IMR-90 (cell line): ENCODE measurements at regions not wholly inside any gene's neighbourhood (a gene's known extent, or its start where the extent isn't known, plus 50 kb on each side); places are given as distances from the start of the nearest gene placed in this dataset.
A peak's percentile ranks its signal among the peaks of the same experiment; 100 is the strongest.

ENCODE experiments used
- ATAC-seq: fragments of 200-7000 bp; cut with Tn5 transposase; 2 replicates; pipeline ENCODE4 v1.9.1; 2020; ENCODE audit warnings: low read depth, mild to moderate bottlenecking, moderate library complexity
- BruUV-seq: library from RNA; stranded (reverse); fragments of 400-500 nt; replicated peaks from 2 replicates; lab custom pipeline; 2021; lab: Mats Ljungman, UMichigan
- CTCF ChIA-PET: fragments of 300-600 bp; formaldehyde crosslinking; extraction: SDS; loops from one replicate; lab custom pipeline; 2021; ENCODE audit warnings: antibody characterized with exemption; lab: Yijun Ruan, JAX
- POLR2A ChIA-PET: fragments of 300-600 bp; sonication (Branson Sonifier 250); formaldehyde crosslinking; loops from one replicate; lab custom pipeline; 2022; ENCODE audit warnings: antibody characterized with exemption; ENCODE audit not compliant: unreplicated experiment; lab: Charles Lee
- DNase-seq: peaks from one replicate; pipeline ENCODE4 v3.0.0; 2013
- H2AFZ ChIP-seq: replicated peaks from 2 replicates; pipeline ENCODE3; 2013; ENCODE audit warnings: low read length, mild to moderate bottlenecking; ENCODE audit not compliant: poor library complexity
- H2AK5ac ChIP-seq: 2 replicates; pipeline ENCODE4 v1.6.1; 2013; ENCODE audit warnings: low read depth, low read length, inconsistent platforms
- H2AK9ac ChIP-seq: replicated peaks from 2 replicates; pipeline ENCODE3; 2013; ENCODE audit warnings: mild to moderate bottlenecking, low read depth, low read length, moderate library complexity; ENCODE audit not compliant: poor library complexity
- H2BK120ac ChIP-seq: 2 replicates; pipeline ENCODE4 v1.6.1; 2013; ENCODE audit warnings: low read depth, low read length, inconsistent platforms
- H2BK15ac ChIP-seq: 3 replicates; pipeline ENCODE4 v1.6.1; 2013; ENCODE audit warnings: low read depth, low read length, inconsistent platforms
- H2BK20ac ChIP-seq: 2 replicates; pipeline ENCODE4 v1.6.1; 2013; ENCODE audit warnings: low read depth, mild to moderate bottlenecking, inconsistent platforms, low read length, moderate library complexity
- H2BK5ac ChIP-seq: 2 replicates; pipeline ENCODE4 v1.6.1; 2013; ENCODE audit warnings: mild to moderate bottlenecking, low read depth, low read length, inconsistent platforms; ENCODE audit not compliant: poor library complexity, severe bottlenecking
- H3K14ac ChIP-seq: replicated peaks from 2 replicates; pipeline ENCODE4 v1.6.1; 2013; ENCODE audit warnings: low read depth, low read length, inconsistent platforms
- H3K18ac ChIP-seq: 2 replicates; pipeline ENCODE4 v1.6.1; 2013; ENCODE audit warnings: low read depth, low read length, control low read depth
- H3K23ac ChIP-seq: 2 replicates; pipeline ENCODE4 v1.6.1; 2013; ENCODE audit warnings: low read depth, low read length, inconsistent platforms
- H3K27ac ChIP-seq: 2 replicates; pipeline ENCODE4 v1.5.1; 2013; ENCODE audit warnings: mild to moderate bottlenecking, control low read depth, low read length; ENCODE audit not compliant: insufficient read depth
- H3K27me3 ChIP-seq: 2 replicates; pipeline ENCODE4 v1.6.1; 2013; ENCODE audit warnings: low read length; ENCODE audit not compliant: control insufficient read depth, insufficient read depth
- H3K36me3 ChIP-seq: 2 replicates; pipeline ENCODE4 v1.6.1; 2013; ENCODE audit warnings: low read length, mixed read lengths; ENCODE audit not compliant: control insufficient read depth, insufficient read depth
- H3K4ac ChIP-seq: 2 replicates; pipeline ENCODE4 v1.6.1; 2013; ENCODE audit warnings: low read depth, low read length, inconsistent platforms
- H3K4me1 ChIP-seq: 2 replicates; pipeline ENCODE4 v1.6.1; 2013; ENCODE audit warnings: low read length, mixed read lengths; ENCODE audit not compliant: control insufficient read depth, insufficient read depth
- H3K4me2 ChIP-seq: 2 replicates; pipeline ENCODE4 v1.6.1; 2013; ENCODE audit warnings: low read depth, mild to moderate bottlenecking, control low read depth, low read length, moderate library complexity
- H3K4me3 ChIP-seq: 2 replicates; pipeline ENCODE4 v1.5.1; 2013; ENCODE audit warnings: low read depth, mild to moderate bottlenecking, control low read depth, low read length, moderate library complexity; ENCODE audit not compliant: insufficient read depth
- H3K56ac ChIP-seq: 2 replicates; pipeline ENCODE4 v1.6.1; 2013; ENCODE audit warnings: low read length, inconsistent platforms; ENCODE audit not compliant: insufficient read depth; ENCODE audit errors: extremely low read depth
- H3K79me1 ChIP-seq, 2 experiments: 2 replicates each; pipeline ENCODE4 v1.6.1; 2013; ENCODE audit warnings: low read length in 2 of 2, inconsistent platforms in 1 of 2, low read depth in 1 of 2
- H3K9ac ChIP-seq: 2 replicates; pipeline ENCODE4 v1.6.1; 2013; ENCODE audit warnings: low read depth, low read length, control low read depth
- H3K9me1 ChIP-seq: 2 replicates; pipeline ENCODE4 v1.6.1; 2013; ENCODE audit warnings: low read length, inconsistent platforms; ENCODE audit not compliant: insufficient read depth
- H3K9me3 ChIP-seq: 2 replicates; pipeline ENCODE4 v1.6.1; 2013; ENCODE audit warnings: low read length; ENCODE audit not compliant: control insufficient read depth, insufficient read depth
- H4K20me1 ChIP-seq: 2 replicates; pipeline ENCODE4 v1.6.1; 2013; ENCODE audit warnings: low read length, inconsistent platforms; ENCODE audit not compliant: insufficient read depth
- H4K5ac ChIP-seq: 2 replicates; pipeline ENCODE4 v1.6.1; 2013; ENCODE audit warnings: mild to moderate bottlenecking, low read depth, low read length, control low read depth
- H4K8ac ChIP-seq, 2 experiments: 2 replicates each; pipeline ENCODE4 v1.6.1; 2013; ENCODE audit warnings: low read depth in 2 of 2, low read length in 2 of 2, control low read depth in 1 of 2, inconsistent platforms in 1 of 2
- H4K91ac ChIP-seq: 2 replicates; pipeline ENCODE4 v1.6.1; 2013; ENCODE audit warnings: low read depth, low read length, inconsistent platforms; ENCODE audit not compliant: insufficient read depth
- BHLHE40 ChIP-seq: fragments of 150-350 bp; IDR thresholded peaks from 2 replicates; pipeline ENCODE4 v1.6.1; 2016; ENCODE audit warnings: mild to moderate bottlenecking, low read depth, low read length
- CEBPB ChIP-seq: IDR thresholded peaks from 2 replicates; pipeline ENCODE4 v1.6.1; 2012; ENCODE audit warnings: low read depth, low read length, improper control_type of control experiment
- MAFK ChIP-seq: IDR thresholded peaks from 2 replicates; pipeline ENCODE4 v1.6.1; 2012; ENCODE audit warnings: low read depth, low read length, improper control_type of control experiment
- RCOR1 ChIP-seq: IDR thresholded peaks from 2 replicates; pipeline ENCODE4 v1.6.1; 2012; ENCODE audit warnings: mild to moderate bottlenecking, low read length, improper control_type of control experiment; ENCODE audit not compliant: insufficient replicate concordance
- RFX5 ChIP-seq: IDR thresholded peaks from 2 replicates; pipeline ENCODE4 v1.8.0; 2012; ENCODE audit warnings: low read depth, mild to moderate bottlenecking, low read length, moderate library complexity
- SMC3 ChIP-seq: fragments of 150-350 bp; IDR thresholded peaks from 2 replicates; pipeline ENCODE4 v1.6.1; 2016; ENCODE audit warnings: low read depth, mild to moderate bottlenecking, antibody characterized with exemption, low read length, moderate library complexity
- WGBS, 2 experiments: methylation state at CpG; one replicate each; pipeline versions ENCODE4 v1.1.5 to v1.1.7; 2013; ENCODE audit warnings: missing lambda C conversion rate in 2 of 2; ENCODE audit not compliant: insufficient read length in 1 of 2; ENCODE audit errors: extremely low coverage in 2 of 2; 5-methylcytosine and 5-hydroxymethylcytosine counted together
- dilution Hi-C: fragments of 300-500 bp; cut with HindIII; formaldehyde crosslinking; loops from one replicate; pipeline ENCODE4 v1.14.3; 2018; ENCODE audit warnings: low sequenced_read_pairs; ENCODE audit not compliant: unreplicated experiment
- in situ Hi-C: fragments of 300-500 bp; cut with MboI; formaldehyde crosslinking; loops from 3 replicates; pipeline ENCODE4 v1.14.3; 2019; ENCODE audit warnings: low sequenced_read_pairs, inconsistent platforms, mixed read lengths
- intact Hi-C: fragments of 100-400 bp; cut with micrococcal nuclease; formaldehyde crosslinking; loops from 2 replicates; pipeline ENCODE4 v1.10.0; 2022
- TF ChIP-seq, protein P1 (sequence below): fragments of 150-350 bp; IDR thresholded peaks from 2 replicates; pipeline ENCODE4 v1.6.1; 2016; ENCODE audit warnings: low read depth, mild to moderate bottlenecking, low read length, moderate library complexity, borderline replicate concordance

DNA sequence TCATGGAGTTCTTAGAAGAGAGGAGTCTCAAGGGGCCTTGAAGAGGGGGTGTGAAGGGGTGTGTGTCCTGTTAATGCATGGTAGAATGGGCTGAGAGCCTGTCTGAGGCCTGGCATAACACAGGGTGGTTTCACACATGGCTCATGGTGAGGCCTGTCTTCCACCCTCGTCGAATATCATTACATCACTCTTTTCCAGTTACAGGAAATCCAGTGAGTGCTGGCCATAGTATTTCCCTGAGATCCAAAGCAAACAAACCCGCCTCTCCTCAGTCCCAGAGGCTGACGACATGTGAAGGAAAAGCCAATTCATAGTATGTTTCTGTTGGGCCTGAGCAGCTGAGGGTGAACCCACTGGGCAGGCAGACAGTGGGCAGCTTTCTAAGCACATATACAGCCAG lies 159.4 kb upstream of the NR3C1 start:
- dilution Hi-C loops = no loop called here

More for the DNA sequence above, 159.4 kb upstream of the NR3C1 start:
- Histone ChIP-seq H3K9ac (no peak overlapping the region), H2AK9ac (peak overlapping the region; percentile 17), H3K79me1 (no peaks in the 10 kb centered on the region), H3K4ac (peak overlapping the region; percentile 88), H3K27me3 (no peaks in the 10 kb centered on the region), H4K5ac (peak overlapping the region; percentile 70), H2AK5ac (peak overlapping the region; percentile 70), H3K56ac (no peak overlapping the region), H3K4me3 (no peak overlapping the region), H4K8ac (peak overlapping the region; percentile 2 to 74; a peak in 3 of 4 replicates), H2BK5ac (peak overlapping the region; percentile 78), H3K4me1 (peaks cover 6% of the 10 kb centered on the region), H3K14ac (peak overlapping the region; percentile 77), H3K36me3 (no peaks in the 10 kb centered on the region), H4K20me1 (no peaks in the 10 kb centered on the region), H3K9me3 (no peaks in the 10 kb centered on the region), H3K23ac (peak overlapping the region; percentile 62; the same call in 1 of the 2 replicates), H4K91ac (peak overlapping the region; percentile 84), H3K4me2 (no peak overlapping the region), H2BK15ac (peak overlapping the region; percentile 78; the same call in 2 of the 3 replicates), H3K27ac (peak overlapping the region; percentile 2; the same call in 1 of the 2 replicates), H2BK20ac (peak overlapping the region; percentile 76), H3K18ac (peak overlapping the region; percentile 75), H2AFZ (peak overlapping the region; percentile 84), H2BK120ac (peak overlapping the region; percentile 86), H3K9me1 (peaks cover 11% of the 10 kb centered on the region)
- TF ChIP-seq SMC3 (no peak), RCOR1 (no peak), RFX5 (no peak), MAFK (no peak), CEBPB (peak; percentile 51; the same call in 1 of the 2 replicates), BHLHE40 (no peak)
- TF ChIP-seq, protein P1, sequence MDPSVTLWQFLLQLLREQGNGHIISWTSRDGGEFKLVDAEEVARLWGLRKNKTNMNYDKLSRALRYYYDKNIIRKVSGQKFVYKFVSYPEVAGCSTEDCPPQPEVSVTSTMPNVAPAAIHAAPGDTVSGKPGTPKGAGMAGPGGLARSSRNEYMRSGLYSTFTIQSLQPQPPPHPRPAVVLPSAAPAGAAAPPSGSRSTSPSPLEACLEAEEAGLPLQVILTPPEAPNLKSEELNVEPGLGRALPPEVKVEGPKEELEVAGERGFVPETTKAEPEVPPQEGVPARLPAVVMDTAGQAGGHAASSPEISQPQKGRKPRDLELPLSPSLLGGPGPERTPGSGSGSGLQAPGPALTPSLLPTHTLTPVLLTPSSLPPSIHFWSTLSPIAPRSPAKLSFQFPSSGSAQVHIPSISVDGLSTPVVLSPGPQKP = no peak
- intact Hi-C loops = no loop called here
- no TSS peak for BruUV-seq
- no CpG with 5 or more reads among the region's 4 CpGs for WGBS, 2 experiments
- DNase-seq (peak; percentile 86), ATAC-seq (peak; percentile 67)
- ChIA-PET POLR2A (no interaction called here), CTCF (no interaction called here)
- in situ Hi-C loops = loop anchor here (10.0 kb wide), 1 partner anchor 262 kb away; no protein-coding TSS in a partner anchor
